K562 (cell line): ENCODE measurements at regions not wholly inside any gene's neighbourhood (a gene's known extent, or its start where the extent isn't known, plus 50 kb on each side); places are given as distances from the start of the nearest gene placed in this dataset.

Experiments used
- ATAC-seq: fragments of 200-7000 bp; cut with Tn5 transposase; 3 replicates; pipeline ENCODE4 v1.9.1; 2020; ENCODE audit warnings: moderate library complexity
- BruUV-seq: library from RNA; stranded (reverse); fragments of 400-500 nt; replicated peaks from 2 replicates; lab custom pipeline; 2021; lab: Mats Ljungman, UMichigan
- CTCF ChIA-PET: fragments of 300-600 bp; formaldehyde crosslinking; extraction: SDS; loops from one replicate; lab custom pipeline; 2021; ENCODE audit warnings: low intra/inter-chr PET ratio; lab: Yijun Ruan, JAX
- POLR2A ChIA-PET: fragments of 300-600, 350-650 bp; sonication (Branson Sonifier 250); formaldehyde crosslinking; extraction: SDS; loops from one replicate; lab custom pipeline; 2021; ENCODE audit warnings: antibody characterized with exemption, inconsistent platforms; lab: Yijun Ruan, JAX
- DNase-seq, 4 experiments: peaks; one replicate each; pipeline versions ENCODE4 v3.0.0 to v3.0.0-alpha.2; 2011 to 2018; ENCODE audit warnings: low spot score in 3 of 4, mixed read lengths in 3 of 4; ENCODE audit errors: extremely low read depth in 1 of 4
- FAIRE-seq: peaks from 2 replicates; lab custom pipeline; 2011; peaks lifted over from hg19 to GRCh38; lab: Jason Lieb, UNC
- H2AFZ ChIP-seq: 2 replicates; pipeline ENCODE4 v1.6.0; 2011; ENCODE audit warnings: low read depth, low read length, control low read depth, inconsistent platforms
- H3K27ac ChIP-seq: fragments of 200-600 bp; 3 replicates; pipeline ENCODE4 v1.8.0; 2011; ENCODE audit warnings: low read depth, mild to moderate bottlenecking, control low read depth, inconsistent platforms, low read length, moderate library complexity, mixed read lengths; ENCODE audit errors: extremely low read depth
- H3K27me3 ChIP-seq, 2 experiments: fragments of 300-600 bp in 1 of 2; 2 replicates in 1 of 2; 3 replicates in 1 of 2; pipeline versions ENCODE4 v1.6.0 to v1.8.0; 2011; ENCODE audit warnings: inconsistent platforms in 2 of 2, low read length in 2 of 2, mild to moderate bottlenecking in 1 of 2, mixed read lengths in 1 of 2, moderate library complexity in 1 of 2; ENCODE audit not compliant: control insufficient read depth in 2 of 2, insufficient read depth in 2 of 2
- H3K36me3 ChIP-seq: fragments of 300-600 bp; 3 replicates; pipeline ENCODE4 v1.8.0; 2011; ENCODE audit warnings: mild to moderate bottlenecking, low read length, inconsistent platforms; ENCODE audit not compliant: control insufficient read depth, insufficient read depth
- H3K4me1 ChIP-seq, 2 experiments: fragments of 200-600 bp in 1 of 2; replicated peaks in 1 of 2; 2 replicates in 1 of 2; 3 replicates in 1 of 2; pipeline versions ENCODE4 v1.5.1 to v1.8.0; 2011; ENCODE audit warnings: inconsistent platforms in 2 of 2, low read length in 2 of 2, mild to moderate bottlenecking in 1 of 2, mixed read lengths in 1 of 2, moderate library complexity in 1 of 2; ENCODE audit not compliant: control insufficient read depth in 2 of 2, insufficient read depth in 2 of 2
- H3K4me2 ChIP-seq: 2 replicates; pipeline ENCODE4 v1.6.1; 2011; ENCODE audit warnings: low read length, control low read depth, inconsistent platforms, mixed read lengths; ENCODE audit not compliant: insufficient read depth
- H3K4me3 ChIP-seq: fragments of 200-600 bp; sonication (generic), shearing (Covaris generic); 2 replicates; pipeline ENCODE4 v1.5.1; 2016; ENCODE audit warnings: control low read depth, inconsistent platforms
- H3K79me2 ChIP-seq: fragments of 200-600 bp; 3 replicates; pipeline ENCODE4 v1.8.0; 2011; ENCODE audit warnings: low read length, inconsistent platforms; ENCODE audit not compliant: control insufficient read depth, insufficient read depth
- H3K9ac ChIP-seq, 2 experiments: 2 replicates each; pipeline versions ENCODE4 v1.6.0 to v1.6.1; 2011; ENCODE audit warnings: low read depth in 2 of 2, low read length in 2 of 2, control low read depth in 1 of 2, inconsistent platforms in 1 of 2, mild to moderate bottlenecking in 1 of 2, mixed read lengths in 1 of 2; ENCODE audit not compliant: insufficient read depth in 1 of 2
- H3K9me1 ChIP-seq: one replicate; pipeline ENCODE4 v1.6.0; 2011; ENCODE audit warnings: inconsistent platforms, mild to moderate bottlenecking, low read length, moderate library complexity; ENCODE audit not compliant: control insufficient read depth, insufficient read depth
- H3K9me3 ChIP-seq: replicated peaks from 2 replicates; pipeline ENCODE4 v1.5.1; 2011; ENCODE audit warnings: low read depth, low read length, inconsistent platforms; ENCODE audit not compliant: control insufficient read depth, insufficient read depth
- H4K20me1 ChIP-seq: replicated peaks from 2 replicates; pipeline ENCODE4 v1.6.1; 2011; ENCODE audit warnings: low read length, inconsistent platforms, mixed read lengths; ENCODE audit not compliant: control insufficient read depth, insufficient read depth
- ARHGAP35 ChIP-seq: fragments of 450-650 bp; IDR thresholded peaks from 2 replicates; pipeline ENCODE4 v1.6.1; 2018; ENCODE audit not compliant: partially characterized antibody
- FOXA3 ChIP-seq, 2 experiments: fragments of 450-650 bp in 1 of 2; sonication (generic) in 1 of 2; formaldehyde crosslinking; IDR thresholded peaks in 1 of 2; conservative IDR thresholded peaks in 1 of 2; 2 replicates each; pipeline versions ENCODE4 v1.4.0 to v1.8.0; 2020 to 2022; ENCODE audit warnings: mild to moderate bottlenecking in 2 of 2, missing genetic modification reagents in 1 of 2
- FOXP4 ChIP-seq: sonication (generic); formaldehyde crosslinking; IDR thresholded peaks from 2 replicates; pipeline ENCODE4 v1.8.0; 2022; ENCODE audit warnings: mild to moderate bottlenecking, missing genetic modification reagents, borderline replicate concordance
- MLX ChIP-seq, 2 experiments: fragments of 450-650 bp in 1 of 2; sonication (generic) in 1 of 2; formaldehyde crosslinking; conservative IDR thresholded peaks; 2 replicates each; pipeline versions ENCODE4 v1.4.0 to v1.8.1; 2020 to 2022; ENCODE audit warnings: mild to moderate bottlenecking in 1 of 2, missing genetic modification reagents in 1 of 2
- PRMT5 ChIP-seq: sonication (generic); formaldehyde crosslinking; IDR thresholded peaks from 2 replicates; pipeline ENCODE4 v1.5.0; 2020; ENCODE audit warnings: missing genetic modification reagents
- RBM34 ChIP-seq: fragments of 200-400 bp; formaldehyde crosslinking; IDR thresholded peaks from 2 replicates; pipeline ENCODE4 v1.6.1; 2018; ENCODE audit warnings: low read length, borderline replicate concordance; ENCODE audit not compliant: insufficient read depth
- SOX6 ChIP-seq: fragments of 450-650 bp; IDR thresholded peaks from 2 replicates; pipeline ENCODE4 v1.6.1; 2014; ENCODE audit warnings: mild to moderate bottlenecking
- WGBS: fragments of 100-300 bp; shearing (Covaris generic); methylation state at CpG from one replicate; pipeline ENCODE4 v1.1.6; 2016; ENCODE audit warnings: low coverage, mixed read lengths; ENCODE audit not compliant: insufficient coverage; ENCODE audit errors: missing lambda C conversion rate; 5-methylcytosine and 5-hydroxymethylcytosine counted together
- in situ Hi-C: fragments of 300-500 bp; cut with MboI; formaldehyde crosslinking; loops from 4 replicates; pipeline ENCODE4 v1.15.0; 2018; ENCODE audit warnings: inconsistent platforms, mixed read lengths
- intact Hi-C: fragments of 100-400 bp; cut with micrococcal nuclease; formaldehyde crosslinking; loops from 2 replicates; pipeline ENCODE4 v1.14.2; 2022
- TF ChIP-seq, protein P1 (sequence below): IDR thresholded peaks from 2 replicates; pipeline ENCODE4 v1.6.1; 2012; ENCODE audit warnings: low read depth, low read length, improper control_type of control experiment, borderline replicate concordance
- TF ChIP-seq, protein P2 (sequence below): fragments of 450-650 bp; IDR thresholded peaks from 2 replicates; pipeline ENCODE4 v1.6.1; 2016

GRCh38 chr16:87243478-87243877, 73.7 kb downstream of the C16orf95 start:
- no peaks in the 10 kb centered on the region for H3K4me1 ChIP-seq
- WGBS: 20% methylated on average over 7 of the region's 7 CpGs
- H4K20me1 ChIP-seq: peaks cover 5% of the 10 kb centered on the region; the same call in 1 of the 2 replicates

GRCh38 chr16:87244636-87245197, 72.5 kb downstream of the C16orf95 start:
- ChIA-PET CTCF (no interaction called here), POLR2A (interaction anchor here (0.5 to 1.6 kb wide), 3 partner anchors 10 to 291 kb away, joined by 3 to 6 read pairs (median 3); no protein-coding TSS in a partner anchor)
- peaks cover 5 to 17% of the 10 kb centered on the region in 2 experiments; a peak in 4 of 5 replicates for H3K27me3 ChIP-seq
- no peaks in the 10 kb centered on the region for H3K9me1 ChIP-seq
- intact Hi-C loops (no loop called here), in situ Hi-C loops (no loop called here)
- no peak overlapping the region for H3K4me3 ChIP-seq
- peaks cover 5% of the 10 kb centered on the region; the same call in 1 of the 2 replicates for H4K20me1 ChIP-seq
- no peaks in the 10 kb centered on the region for H3K4me1 ChIP-seq
- H3K36me3 ChIP-seq: no peaks in the 10 kb centered on the region
- DNase-seq (no peak), FAIRE-seq (no peak), ATAC-seq (no peak)
- H3K9me3 ChIP-seq: no peaks in the 10 kb centered on the region
- H3K4me2 ChIP-seq: no peak overlapping the region
- WGBS: 28% methylated on average over 7 of the region's 7 CpGs
- no peak overlapping the region for H2AFZ ChIP-seq
- H3K27ac ChIP-seq: no peak overlapping the region
- no peaks in the 10 kb centered on the region for H3K79me2 ChIP-seq
- no TSS peak for BruUV-seq
- no peak overlapping the region for H3K9ac ChIP-seq
- TF ChIP-seq, protein P1, sequence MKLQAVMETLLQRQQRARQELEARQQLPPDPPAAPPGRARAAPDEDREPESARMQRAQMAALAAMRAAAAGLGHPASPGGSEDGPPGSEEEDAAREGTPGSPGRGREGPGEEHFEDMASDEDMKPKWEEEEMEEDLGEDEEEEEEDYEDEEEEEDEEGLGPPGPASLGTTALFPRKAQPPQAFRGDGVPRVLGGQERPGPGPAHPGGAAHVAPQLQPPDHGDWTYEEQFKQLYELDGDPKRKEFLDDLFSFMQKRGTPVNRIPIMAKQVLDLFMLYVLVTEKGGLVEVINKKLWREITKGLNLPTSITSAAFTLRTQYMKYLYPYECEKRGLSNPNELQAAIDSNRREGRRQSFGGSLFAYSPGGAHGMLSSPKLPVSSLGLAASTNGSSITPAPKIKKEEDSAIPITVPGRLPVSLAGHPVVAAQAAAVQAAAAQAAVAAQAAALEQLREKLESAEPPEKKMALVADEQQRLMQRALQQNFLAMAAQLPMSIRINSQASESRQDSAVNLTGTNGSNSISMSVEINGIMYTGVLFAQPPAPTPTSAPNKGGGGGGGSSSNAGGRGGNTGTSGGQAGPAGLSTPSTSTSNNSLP: no peak
- TF ChIP-seq PRMT5 (CRISPR knock-in tag): no peak
- no peak for TF ChIP-seq MLX (CRISPR knock-in tag; conservative IDR thresholded peaks at IDR 0.05)
- no peak for TF ChIP-seq SOX6
- no peak for TF ChIP-seq ARHGAP35
- no peak for TF ChIP-seq RBM34
- no peak for TF ChIP-seq FOXP4 (CRISPR knock-in tag)

More at GRCh38 chr16:87243478-87243877, 73.7 kb downstream of the C16orf95 start:
- BruUV-seq: no TSS peak
- Histone ChIP-seq H3K79me2 (no peaks in the 10 kb centered on the region), H3K27me3 (peaks cover 5 to 17% of the 10 kb centered on the region in 2 experiments; a peak in 4 of 5 replicates), H3K9me3 (no peaks in the 10 kb centered on the region), H2AFZ (no peak overlapping the region), H3K27ac (no peak overlapping the region), H3K9me1 (no peaks in the 10 kb centered on the region), H3K36me3 (no peaks in the 10 kb centered on the region)
- POLR2A ChIA-PET: interaction anchor here (0.5 kb wide), 1 partner anchor 396 kb away, joined by 3 read pairs; no protein-coding TSS in a partner anchor
- CTCF ChIA-PET: no interaction called here
- no peak for DNase-seq
- no peak for ATAC-seq
- FAIRE-seq: no peak
- in situ Hi-C loops: no loop called here
- TF ChIP-seq, protein P2, sequence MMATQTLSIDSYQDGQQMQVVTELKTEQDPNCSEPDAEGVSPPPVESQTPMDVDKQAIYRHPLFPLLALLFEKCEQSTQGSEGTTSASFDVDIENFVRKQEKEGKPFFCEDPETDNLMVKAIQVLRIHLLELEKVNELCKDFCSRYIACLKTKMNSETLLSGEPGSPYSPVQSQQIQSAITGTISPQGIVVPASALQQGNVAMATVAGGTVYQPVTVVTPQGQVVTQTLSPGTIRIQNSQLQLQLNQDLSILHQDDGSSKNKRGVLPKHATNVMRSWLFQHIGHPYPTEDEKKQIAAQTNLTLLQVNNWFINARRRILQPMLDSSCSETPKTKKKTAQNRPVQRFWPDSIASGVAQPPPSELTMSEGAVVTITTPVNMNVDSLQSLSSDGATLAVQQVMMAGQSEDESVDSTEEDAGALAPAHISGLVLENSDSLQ: peak; percentile 21; the same call in 1 of the 2 replicates
- TF ChIP-seq FOXA3 (CRISPR knock-in tag; conservative IDR thresholded peaks at IDR 0.05 in 1 of 2, IDR thresholded peaks at IDR 0.05 in 1 of 2): no peak
- TF ChIP-seq, all 486 proteins: peak for 1
- intact Hi-C loops: no loop called here
- Histone ChIP-seq H3K9ac (no peak overlapping the region), H3K4me3 (no peak overlapping the region), H3K4me2 (no peak overlapping the region)
